ENCODE measurements at regions not wholly inside any gene's neighbourhood (a gene's known extent, or its start where the extent isn't known, plus 50 kb on each side); places are given as distances from the start of the nearest gene placed in this dataset.
"Not testable (repeated sequence)": the region's sequence is repeated elsewhere in the genome, so short reads cannot be mapped to it uniquely, and the experiment has no call there.

DNA sequence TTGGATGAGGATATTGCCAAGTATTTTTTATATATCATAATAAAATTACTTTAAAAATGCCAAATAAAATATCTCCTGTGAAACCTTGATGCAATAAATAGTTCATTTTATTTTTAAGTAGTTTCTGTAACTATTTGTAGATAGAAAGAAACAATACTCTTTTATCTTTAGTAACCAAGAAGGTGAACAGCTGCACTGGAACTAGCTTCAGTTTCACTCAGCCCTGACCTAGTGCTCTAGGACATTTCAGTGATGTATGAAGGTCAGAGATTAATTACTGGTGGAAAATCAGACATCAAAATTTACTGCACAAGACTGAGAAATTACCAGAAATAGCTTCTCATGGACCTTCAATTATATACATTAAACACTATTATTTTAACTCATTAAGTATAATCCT, 1305.0 kb downstream of the CNTNAP5 start:
- Histone ChIP-seq H3K9me3 (no peaks in the 10 kb centered on the region), H3K27me3 (no peaks in the 10 kb centered on the region), H3K36me3 (no peaks in the 10 kb centered on the region), H3K27ac (no peak overlapping the region), H3K4me3 (no peak overlapping the region), H3K4me1 (no peaks in the 10 kb centered on the region)
- no peak for ATAC-seq
- intact Hi-C loops (cut with DNase I): no loop called here
- DNase-seq: no peak
- TF ChIP-seq, protein P1, sequence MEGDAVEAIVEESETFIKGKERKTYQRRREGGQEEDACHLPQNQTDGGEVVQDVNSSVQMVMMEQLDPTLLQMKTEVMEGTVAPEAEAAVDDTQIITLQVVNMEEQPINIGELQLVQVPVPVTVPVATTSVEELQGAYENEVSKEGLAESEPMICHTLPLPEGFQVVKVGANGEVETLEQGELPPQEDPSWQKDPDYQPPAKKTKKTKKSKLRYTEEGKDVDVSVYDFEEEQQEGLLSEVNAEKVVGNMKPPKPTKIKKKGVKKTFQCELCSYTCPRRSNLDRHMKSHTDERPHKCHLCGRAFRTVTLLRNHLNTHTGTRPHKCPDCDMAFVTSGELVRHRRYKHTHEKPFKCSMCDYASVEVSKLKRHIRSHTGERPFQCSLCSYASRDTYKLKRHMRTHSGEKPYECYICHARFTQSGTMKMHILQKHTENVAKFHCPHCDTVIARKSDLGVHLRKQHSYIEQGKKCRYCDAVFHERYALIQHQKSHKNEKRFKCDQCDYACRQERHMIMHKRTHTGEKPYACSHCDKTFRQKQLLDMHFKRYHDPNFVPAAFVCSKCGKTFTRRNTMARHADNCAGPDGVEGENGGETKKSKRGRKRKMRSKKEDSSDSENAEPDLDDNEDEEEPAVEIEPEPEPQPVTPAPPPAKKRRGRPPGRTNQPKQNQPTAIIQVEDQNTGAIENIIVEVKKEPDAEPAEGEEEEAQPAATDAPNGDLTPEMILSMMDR (IDR thresholded peaks at IDR 0.05): no peak

DNA sequence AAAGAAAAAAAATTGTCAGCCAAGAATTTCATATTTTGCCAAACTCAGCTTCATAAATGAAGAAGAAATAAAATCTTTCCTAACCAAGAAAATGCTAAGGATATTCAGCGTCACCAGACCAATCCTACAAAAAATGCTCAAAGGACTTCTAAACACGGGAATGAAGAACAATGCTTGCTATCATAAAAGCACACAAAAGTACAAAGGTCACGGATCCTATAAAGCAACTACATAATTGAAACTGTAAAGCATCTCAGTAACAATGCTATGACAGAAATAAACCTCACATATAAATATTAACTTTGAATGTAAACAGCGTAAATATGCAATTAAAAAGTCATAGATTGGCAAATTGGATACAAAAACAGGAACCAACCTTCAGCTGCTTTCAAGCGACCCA, 1314.6 kb upstream of the GYPC start:
- ATAC-seq (no peak), DNase-seq (no peak)
- H3K27me3 ChIP-seq: no peaks in the 10 kb centered on the region
- H3K27ac ChIP-seq: no peak overlapping the region
- no peaks in the 10 kb centered on the region for H3K36me3 ChIP-seq
- H3K4me3 ChIP-seq: no peak overlapping the region
- H3K9me3 ChIP-seq: no peaks in the 10 kb centered on the region
- TF ChIP-seq, protein P1 (IDR thresholded peaks at IDR 0.05): no peak
- no peaks in the 10 kb centered on the region for H3K4me1 ChIP-seq
- intact Hi-C loops (cut with DNase I): no loop called here

DNA sequence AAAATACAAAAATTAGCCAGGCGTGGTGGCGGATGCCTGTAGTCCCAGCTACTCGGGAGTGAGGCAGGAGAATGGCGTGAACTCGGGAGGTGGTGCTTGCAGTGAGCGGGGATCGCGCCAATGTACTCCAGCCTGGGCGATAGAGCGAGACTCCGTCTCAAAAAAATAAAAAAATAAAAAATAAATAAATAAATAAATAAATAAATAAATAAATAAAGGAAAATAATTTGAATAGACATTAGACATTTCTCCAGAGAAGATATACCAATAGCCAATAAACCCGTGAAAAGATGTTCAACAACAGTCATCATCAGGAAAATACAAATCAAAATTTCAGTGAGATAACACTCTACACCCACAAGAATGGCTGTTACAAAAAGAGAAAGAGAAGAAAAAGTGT, 1302.4 kb upstream of the GYPC start:
- intact Hi-C loops (cut with DNase I); H3K36me3 ChIP-seq; H3K27me3 ChIP-seq; H3K4me1 ChIP-seq; H3K4me3 ChIP-seq; ATAC-seq; DNase-seq; H3K9me3 ChIP-seq; H3K27ac ChIP-seq: not testable (repeated sequence)

DNA sequence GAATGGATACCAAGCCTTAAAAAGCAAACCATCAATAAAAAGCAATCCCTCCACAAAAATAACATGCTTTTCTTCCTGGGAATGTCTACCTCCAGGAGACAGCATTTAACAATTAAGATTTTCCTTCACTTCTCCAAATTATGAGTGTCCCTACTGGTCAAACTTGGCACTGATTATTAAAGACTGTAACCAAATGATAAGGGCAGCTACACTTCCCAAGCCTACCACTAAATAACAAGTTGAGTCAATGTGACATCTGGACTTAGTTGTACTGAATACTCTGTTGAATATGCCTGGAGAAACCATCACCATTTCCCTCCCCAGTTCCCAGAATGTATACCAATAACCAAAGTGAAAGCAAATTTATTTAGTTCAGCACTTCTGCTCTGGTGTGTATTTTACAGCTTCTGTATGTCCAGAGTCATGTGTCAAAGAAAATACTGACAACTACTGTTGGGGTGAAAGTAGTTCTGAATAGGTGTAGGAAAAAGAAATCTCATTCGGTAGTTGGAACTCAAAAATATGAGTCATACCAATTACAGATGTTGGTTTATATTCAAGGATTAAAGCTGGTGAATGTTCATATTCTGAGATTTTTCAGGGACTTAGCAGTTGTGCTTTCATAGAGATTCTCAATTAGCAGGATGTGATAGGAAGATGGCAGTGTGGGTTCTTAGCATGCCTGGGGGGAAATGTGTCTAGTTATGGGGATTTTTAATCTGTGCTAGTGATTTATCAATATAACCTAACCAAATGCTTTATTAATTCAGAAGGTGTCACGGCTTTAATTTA, 1291.6 kb upstream of the GYPC start:
- no peaks in the 10 kb centered on the region for H3K27me3 ChIP-seq
- TF ChIP-seq, protein P1 (IDR thresholded peaks at IDR 0.05): no peak
- H3K4me1 ChIP-seq: no peaks in the 10 kb centered on the region
- H3K9me3 ChIP-seq: no peaks in the 10 kb centered on the region
- intact Hi-C loops (cut with DNase I): no loop called here
- no peaks in the 10 kb centered on the region for H3K36me3 ChIP-seq
- DNase-seq: no peak
- no peak for ATAC-seq
- H3K27ac ChIP-seq: no peak overlapping the region
- H3K4me3 ChIP-seq: no peak overlapping the region

DNA sequence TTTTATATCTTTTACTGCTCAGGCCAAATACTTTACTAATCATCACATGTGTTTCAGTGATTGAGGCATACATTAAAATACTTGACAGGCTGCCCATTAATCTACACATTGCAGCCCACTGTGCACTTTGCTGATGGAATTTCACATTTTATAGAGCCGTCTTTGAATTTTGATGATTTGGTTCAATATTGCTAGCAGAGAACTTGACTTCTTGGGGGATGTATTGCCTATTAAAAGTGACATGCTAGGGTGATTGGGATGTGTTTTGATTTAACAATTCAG, 1291.0 kb upstream of the GYPC start:
- H3K36me3 ChIP-seq: no peaks in the 10 kb centered on the region
- H3K9me3 ChIP-seq: no peaks in the 10 kb centered on the region
- H3K4me3 ChIP-seq: no peak overlapping the region
- H3K27ac ChIP-seq: no peak overlapping the region
- intact Hi-C loops (cut with DNase I): no loop called here
- no peaks in the 10 kb centered on the region for H3K27me3 ChIP-seq
- TF ChIP-seq, protein P1 (IDR thresholded peaks at IDR 0.05): no peak
- no peaks in the 10 kb centered on the region for H3K4me1 ChIP-seq
- ATAC-seq (no peak), DNase-seq (no peak)

GRCh38 chr2:125371867-125372266, 1284.1 kb upstream of the GYPC start:
- H3K9me3 ChIP-seq: no peaks in the 10 kb centered on the region
- no peak overlapping the region for H3K4me3 ChIP-seq
- no peaks in the 10 kb centered on the region for H3K4me1 ChIP-seq
- no peak overlapping the region for H3K27ac ChIP-seq
- H3K27me3 ChIP-seq: no peaks in the 10 kb centered on the region
- no peak for DNase-seq
- ATAC-seq: no peak
- no peaks in the 10 kb centered on the region for H3K36me3 ChIP-seq
- TF ChIP-seq, protein P1 (IDR thresholded peaks at IDR 0.05): no peak
- intact Hi-C loops (cut with DNase I): no loop called here

All from upper lobe of right lung (tissue), 1 donor.